SK-N-SH (cell line): ENCODE measurements at regions not wholly inside any gene's neighbourhood (a gene's known extent, or its start where the extent isn't known, plus 50 kb on each side); places are given as distances from the start of the nearest gene placed in this dataset.

Source experiments
- small RNA-seq, 7 experiments: library from RNA; depleted of rRNA; stranded (forward); fragments of <200 nt; gene quantifications; one replicate each; pipeline ENCODE3, GENCODE V24; 2012

Small RNA genes lying in the stretch of these regions (small RNA-seq; reads per million reads assigned to genes)
- gene PPIAP57, result 0 reads per million in 7 experiments
